Activated CD4-positive, alpha-beta T cell treated with anti-CD3 and anti-CD28 coated beads, Interleukin-10, Interleukin-2, amounts not matched to agents 100 ng/mL and 50 ng/mL, durations not matched to agents 16 hours and 8 hours (primary cell): ENCODE measurements at regions not wholly inside any gene's neighbourhood (a gene's known extent, or its start where the extent isn't known, plus 50 kb on each side); places are given as distances from the start of the nearest gene placed in this dataset.

ENCODE experiments used
- DNase-seq: peaks from one replicate; pipeline ENCODE4 v3.0.0-alpha.2; 2020

- no peak for DNase-seq
Measured at GRCh38 chr6:71444222-71444621, 155.6 kb downstream of the OGFRL1 start.

GRCh38 chr6:71446057-71446456 lies 157.4 kb downstream of the OGFRL1 start:
- no peak for DNase-seq

- no peak for DNase-seq
Measured at GRCh38 chr6:71446470-71446869, 157.9 kb downstream of the OGFRL1 start.

- DNase-seq: no peak
Measured at GRCh38 chr6:71452697-71453370, 164.2 kb downstream of the OGFRL1 start.

- no peak for DNase-seq
Measured at GRCh38 chr6:71453371-71453706, 164.7 kb downstream of the OGFRL1 start.

- DNase-seq: no peak
Measured at GRCh38 chr6:71454056-71454455, 165.4 kb downstream of the OGFRL1 start.

- DNase-seq: no peak
Measured at GRCh38 chr6:71457929-71458328, 169.3 kb downstream of the OGFRL1 start.

- DNase-seq: no peak
Measured at GRCh38 chr6:71459162-71459561, 170.6 kb downstream of the OGFRL1 start.

- no peak for DNase-seq
Measured at GRCh38 chr6:71460933-71461332, 172.3 kb downstream of the OGFRL1 start.

- DNase-seq: no peak
Measured at GRCh38 chr6:71463061-71463460, 174.4 kb downstream of the OGFRL1 start.

- DNase-seq: no peak
Measured at GRCh38 chr6:71465096-71465495, 176.5 kb downstream of the OGFRL1 start.

- no peak for DNase-seq
Measured at GRCh38 chr6:71466362-71466761, 177.8 kb downstream of the OGFRL1 start.

GRCh38 chr6:71468038-71468437 lies 179.4 kb downstream of the OGFRL1 start:
- DNase-seq: no peak

GRCh38 chr6:71468841-71469700 lies 180.5 kb downstream of the OGFRL1 start:
- DNase-seq: no peak

- no peak for DNase-seq
Measured at GRCh38 chr6:71471718-71472117, 183.1 kb downstream of the OGFRL1 start.

GRCh38 chr6:71473926-71474325 lies 185.3 kb downstream of the OGFRL1 start:
- DNase-seq: no peak

GRCh38 chr6:71474942-71475341 lies 186.3 kb downstream of the OGFRL1 start:
- DNase-seq: no peak

- DNase-seq: no peak
Measured at GRCh38 chr6:71476371-71476770, 187.8 kb downstream of the OGFRL1 start.

GRCh38 chr6:71476872-71477271 lies 188.3 kb downstream of the OGFRL1 start:
- no peak for DNase-seq

- DNase-seq: peak; percentile 30
Measured at GRCh38 chr6:71478834-71479541, 190.4 kb downstream of the OGFRL1 start.

- DNase-seq: no peak
Measured at GRCh38 chr6:71480577-71480976, 192.0 kb downstream of the OGFRL1 start.

GRCh38 chr6:71481011-71481410 lies 192.4 kb downstream of the OGFRL1 start:
- DNase-seq: no peak

GRCh38 chr6:71481801-71482200 lies 193.2 kb downstream of the OGFRL1 start:
- no peak for DNase-seq

- DNase-seq: no peak
Measured at GRCh38 chr6:71482742-71483141, 194.1 kb downstream of the OGFRL1 start.
